Astrocyte (in vitro differentiated cells and primary cell): ENCODE measurements at regions not wholly inside any gene's neighbourhood (a gene's known extent, or its start where the extent isn't known, plus 50 kb on each side); places are given as distances from the start of the nearest gene placed in this dataset.

Experiments used
- DNase-seq: peaks from one replicate; pipeline ENCODE4 v3.0.0-alpha.2; 2010; ENCODE audit warnings: low read depth
- FAIRE-seq: peaks from 2 replicates; lab custom pipeline; 2011; peaks lifted over from hg19 to GRCh38; lab: Jason Lieb, UNC
- H2AFZ ChIP-seq: 2 replicates; pipeline ENCODE4 v1.6.0; 2012; ENCODE audit warnings: low read depth, low read length, inconsistent platforms
- H3K27ac ChIP-seq: 2 replicates; pipeline ENCODE4 v1.5.1; 2011; ENCODE audit warnings: low read depth, low read length, inconsistent platforms
- H3K27me3 ChIP-seq: 2 replicates; pipeline ENCODE4 v1.6.0; 2011; ENCODE audit warnings: low read length, inconsistent platforms; ENCODE audit not compliant: insufficient read depth
- H3K36me3 ChIP-seq: 2 replicates; pipeline ENCODE4 v1.5.1; 2011; ENCODE audit warnings: low read length, inconsistent platforms; ENCODE audit not compliant: insufficient read depth
- H3K4me1 ChIP-seq: 2 replicates; pipeline ENCODE4 v1.5.1; 2011; ENCODE audit warnings: low read length, inconsistent platforms; ENCODE audit not compliant: insufficient read depth
- H3K4me2 ChIP-seq: 2 replicates; pipeline ENCODE4 v1.6.0; 2012; ENCODE audit warnings: low read length, inconsistent platforms
- H3K4me3 ChIP-seq: 2 replicates; pipeline ENCODE4 v1.5.1; 2011; ENCODE audit warnings: low read depth, mild to moderate bottlenecking, low read length, inconsistent platforms; ENCODE audit not compliant: insufficient read depth
- H3K79me2 ChIP-seq: 2 replicates; pipeline ENCODE4 v1.6.0; 2012; ENCODE audit warnings: mild to moderate bottlenecking, low read length, inconsistent platforms; ENCODE audit not compliant: insufficient read depth
- H3K9ac ChIP-seq: 2 replicates; pipeline ENCODE4 v1.6.0; 2012; ENCODE audit warnings: mild to moderate bottlenecking, low read length, inconsistent platforms
- H3K9me3 ChIP-seq: 2 replicates; pipeline ENCODE4 v1.5.1; 2012; ENCODE audit warnings: low read depth, mild to moderate bottlenecking, low read length, inconsistent platforms; ENCODE audit not compliant: insufficient read depth
- H4K20me1 ChIP-seq: 2 replicates; pipeline ENCODE4 v1.6.0; 2012; ENCODE audit warnings: low read length, inconsistent platforms; ENCODE audit not compliant: insufficient read depth
- H3K27ac Mint-ChIP-seq: one replicate; pipeline ENCODE4 v1.8.0; 2021; ENCODE audit warnings: mild to moderate bottlenecking, mixed read lengths; ENCODE audit not compliant: unreplicated experiment
- H3K27me3 Mint-ChIP-seq: one replicate; pipeline ENCODE4 v1.8.0; 2021; ENCODE audit warnings: low read depth, mixed read lengths; ENCODE audit not compliant: unreplicated experiment
- H3K36me3 Mint-ChIP-seq: one replicate; pipeline ENCODE4 v1.8.0; 2021; ENCODE audit warnings: low read depth, mixed read lengths; ENCODE audit not compliant: unreplicated experiment
- H3K4me1 Mint-ChIP-seq: one replicate; pipeline ENCODE4 v1.8.0; 2021; ENCODE audit warnings: low read depth, mixed read lengths; ENCODE audit not compliant: unreplicated experiment
- H3K4me3 Mint-ChIP-seq: one replicate; pipeline ENCODE4 v1.8.0; 2021; ENCODE audit warnings: mild to moderate bottlenecking, moderate library complexity, mixed read lengths; ENCODE audit not compliant: unreplicated experiment
- H3K9me3 Mint-ChIP-seq: one replicate; pipeline ENCODE4 v1.8.0; 2021; ENCODE audit warnings: mild to moderate bottlenecking, mixed read lengths; ENCODE audit not compliant: unreplicated experiment
- EZH2 ChIP-seq: IDR thresholded peaks from 2 replicates; pipeline ENCODE4 v1.6.1; 2012; ENCODE audit warnings: mild to moderate bottlenecking, low read length, inconsistent platforms; ENCODE audit not compliant: insufficient read depth
- TF ChIP-seq, protein P1 (sequence below): IDR thresholded peaks from 2 replicates; pipeline ENCODE4 v1.5.1; 2011; ENCODE audit warnings: low read depth, mild to moderate bottlenecking, inconsistent platforms, low read length, moderate library complexity; ENCODE audit not compliant: insufficient read depth

DNA sequence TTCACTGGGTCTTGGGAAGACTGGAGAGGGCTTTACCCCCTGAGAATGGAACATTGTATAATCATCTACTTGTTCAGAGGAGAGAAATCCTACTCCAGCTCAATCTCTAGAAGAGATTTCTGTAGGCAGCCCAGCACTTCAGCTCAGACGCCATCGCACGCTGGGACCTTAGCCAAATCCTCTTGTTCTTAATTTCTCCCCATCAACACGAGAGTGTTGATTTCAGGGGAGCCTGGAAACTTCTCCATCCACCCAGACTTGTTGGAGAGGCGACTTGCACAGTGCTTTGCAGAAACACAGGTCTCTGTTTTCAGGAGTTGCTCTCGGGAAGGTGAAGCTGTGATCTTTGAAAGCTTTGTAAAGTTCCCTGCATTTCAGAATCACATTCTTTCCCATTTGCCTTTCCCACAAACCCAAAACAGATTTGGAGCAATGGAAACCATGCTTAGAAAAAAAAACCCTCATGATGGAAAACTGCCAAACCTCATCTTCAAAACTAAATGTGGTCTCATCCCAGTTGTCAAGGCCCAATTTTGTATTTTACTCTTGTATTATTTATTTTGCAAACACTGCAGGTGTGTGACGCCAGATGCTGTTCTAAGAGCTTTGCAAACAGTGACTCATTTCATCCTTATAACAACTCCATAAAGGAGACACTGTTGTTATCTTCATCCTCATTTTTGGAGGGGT is 60.9 kb downstream of the CALML3 start:
- Mint-ChIP-seq H3K4me1 (peaks cover 28% of the 10 kb centered on the region), H3K27me3 (peaks cover 7% of the 10 kb centered on the region), H3K9me3 (peaks cover 3% of the 10 kb centered on the region), H3K36me3 (no peaks in the 10 kb centered on the region), H3K4me3 (peak overlapping the region; percentile 8), H3K27ac (peak overlapping the region; percentile 87)
- Histone ChIP-seq H3K4me1 (peaks cover 42% of the 10 kb centered on the region), H3K9ac (peak overlapping the region; percentile 26), H3K9me3 (peaks cover 5% of the 10 kb centered on the region), H3K27me3 (no peaks in the 10 kb centered on the region), H3K79me2 (no peaks in the 10 kb centered on the region), H4K20me1 (no peaks in the 10 kb centered on the region), H3K4me3 (no peak overlapping the region), H3K36me3 (no peaks in the 10 kb centered on the region), H3K27ac (peak overlapping the region; percentile 75), H3K4me2 (peak overlapping the region; percentile 24), H2AFZ (peak overlapping the region; percentile 31)
- no peak for TF ChIP-seq EZH2
- TF ChIP-seq, protein P1, sequence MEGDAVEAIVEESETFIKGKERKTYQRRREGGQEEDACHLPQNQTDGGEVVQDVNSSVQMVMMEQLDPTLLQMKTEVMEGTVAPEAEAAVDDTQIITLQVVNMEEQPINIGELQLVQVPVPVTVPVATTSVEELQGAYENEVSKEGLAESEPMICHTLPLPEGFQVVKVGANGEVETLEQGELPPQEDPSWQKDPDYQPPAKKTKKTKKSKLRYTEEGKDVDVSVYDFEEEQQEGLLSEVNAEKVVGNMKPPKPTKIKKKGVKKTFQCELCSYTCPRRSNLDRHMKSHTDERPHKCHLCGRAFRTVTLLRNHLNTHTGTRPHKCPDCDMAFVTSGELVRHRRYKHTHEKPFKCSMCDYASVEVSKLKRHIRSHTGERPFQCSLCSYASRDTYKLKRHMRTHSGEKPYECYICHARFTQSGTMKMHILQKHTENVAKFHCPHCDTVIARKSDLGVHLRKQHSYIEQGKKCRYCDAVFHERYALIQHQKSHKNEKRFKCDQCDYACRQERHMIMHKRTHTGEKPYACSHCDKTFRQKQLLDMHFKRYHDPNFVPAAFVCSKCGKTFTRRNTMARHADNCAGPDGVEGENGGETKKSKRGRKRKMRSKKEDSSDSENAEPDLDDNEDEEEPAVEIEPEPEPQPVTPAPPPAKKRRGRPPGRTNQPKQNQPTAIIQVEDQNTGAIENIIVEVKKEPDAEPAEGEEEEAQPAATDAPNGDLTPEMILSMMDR = no peak
- no peak for FAIRE-seq
- DNase-seq = peak; percentile 52

DNA sequence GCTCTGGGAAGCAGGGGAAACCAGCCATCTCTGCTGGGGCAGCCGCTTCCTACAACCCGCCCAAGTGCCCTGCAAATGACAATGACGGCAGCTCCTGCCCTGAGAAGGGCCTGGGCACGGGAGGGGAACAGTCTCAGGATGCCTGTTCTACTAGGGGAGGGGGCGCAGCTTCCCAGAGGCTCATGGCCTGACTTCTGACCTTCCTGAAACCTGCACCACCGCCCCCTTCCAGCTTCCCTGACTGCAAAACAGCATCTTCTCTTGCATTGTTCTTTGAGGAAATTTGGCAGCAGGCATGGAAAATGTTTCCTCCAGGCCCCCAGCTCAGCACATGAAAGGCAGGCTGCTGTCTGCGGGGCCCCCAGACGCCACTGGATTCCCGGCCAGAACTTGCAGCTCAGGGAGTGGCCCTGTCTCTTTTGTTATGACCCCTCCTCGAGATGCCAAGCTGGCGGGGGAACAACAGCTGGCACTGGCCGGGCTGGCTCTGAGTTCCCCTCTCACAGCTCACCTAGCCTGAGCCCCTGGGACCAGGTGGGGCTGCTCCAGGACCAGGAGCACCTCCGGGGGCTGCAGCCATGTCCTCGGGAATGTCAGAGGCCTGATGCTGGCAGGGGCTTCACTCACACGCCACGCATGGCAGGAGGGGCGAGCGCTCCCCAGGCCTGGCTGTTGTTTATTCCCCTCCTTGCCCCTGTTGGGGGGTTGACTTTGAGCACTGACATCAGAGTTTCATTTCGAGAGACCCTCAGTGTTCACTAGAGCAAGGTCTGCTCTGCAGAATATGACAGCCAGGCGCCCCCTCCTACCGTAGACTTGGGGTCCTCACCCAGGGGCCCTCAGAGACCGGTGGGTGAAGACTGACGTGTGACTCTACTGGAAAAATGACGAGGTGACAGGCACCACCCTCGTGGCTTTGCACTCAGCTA is 62.7 kb downstream of the CALML3 start:
- no peaks in the 10 kb centered on the region for H3K36me3 ChIP-seq
- peaks cover 10% of the 10 kb centered on the region for H3K27me3 Mint-ChIP-seq
- no peak overlapping the region for H3K27ac Mint-ChIP-seq
- H3K9me3 Mint-ChIP-seq = peaks cover 3% of the 10 kb centered on the region
- H3K4me1 Mint-ChIP-seq = peaks cover 33% of the 10 kb centered on the region
- DNase-seq = no peak
- no peak overlapping the region for H3K4me3 ChIP-seq
- H3K9me3 ChIP-seq = no peaks in the 10 kb centered on the region
- TF ChIP-seq, protein P1 = no peak
- TF ChIP-seq EZH2 = no peak
- H3K79me2 ChIP-seq = no peaks in the 10 kb centered on the region
- H3K36me3 Mint-ChIP-seq = no peaks in the 10 kb centered on the region
- no peak overlapping the region for H3K9ac ChIP-seq
- H3K4me3 Mint-ChIP-seq = no peak overlapping the region
- H3K27ac ChIP-seq = no peak overlapping the region
- FAIRE-seq = no peak
- peaks cover 42% of the 10 kb centered on the region for H3K4me1 ChIP-seq
- H4K20me1 ChIP-seq = no peaks in the 10 kb centered on the region
- H2AFZ ChIP-seq = no peak overlapping the region
- H3K27me3 ChIP-seq = no peaks in the 10 kb centered on the region
- H3K4me2 ChIP-seq = no peak overlapping the region
